Thyroid gland (tissue), 4 donors: ENCODE measurements at regions not wholly inside any gene's neighbourhood (a gene's known extent, or its start where the extent isn't known, plus 50 kb on each side); places are given as distances from the start of the nearest gene placed in this dataset.

Source experiments
- DNase-seq, 2 donors: peaks; one replicate each; pipeline ENCODE4 v3.0.0-alpha.2; 2019
- H3K27ac ChIP-seq, 3 donors: fragments of 200-600 bp; sonication (generic); 1 replicate in 2 of 3; 2 replicates in 1 of 3; pipeline ENCODE4 v1.5.1; 2016 to 2019; ENCODE audit warnings: mild to moderate bottlenecking in 1 of 3, moderate library complexity in 1 of 3
- H3K27me3 ChIP-seq: fragments of 200-600 bp; sonication (generic); one replicate; pipeline ENCODE4 v1.5.1; 2019
- H3K36me3 ChIP-seq, 2 donors: fragments of 200-600 bp; sonication (generic); one replicate each; pipeline ENCODE4 v1.5.1; 2016 to 2019
- H3K4me1 ChIP-seq, 2 donors: fragments of 200-600 bp; sonication (generic); one replicate each; pipeline ENCODE4 v1.5.1; 2017 to 2019
- H3K4me3 ChIP-seq, 3 donors: fragments of 200-600 bp; sonication (generic); replicated peaks in 1 of 3; 1 replicate in 2 of 3; 2 replicates in 1 of 3; pipeline ENCODE4 v1.5.1; 2016; ENCODE audit warnings: mild to moderate bottlenecking in 1 of 3
- H3K9me3 ChIP-seq: fragments of 200-600 bp; sonication (generic); one replicate; pipeline ENCODE4 v1.5.1; 2017
- CTCF ChIP-seq, 6 experiments: fragments of 200-600 bp in 3 of 6; fragments of 450-650 bp in 3 of 6; sonication (generic) in 3 of 6; IDR thresholded peaks; one replicate each; pipeline ENCODE4 v1.5.1; 2016 to 2019; ENCODE audit warnings: antibody characterized with exemption in 6 of 6, mild to moderate bottlenecking in 2 of 6, inconsistent platforms in 1 of 6, moderate library complexity in 1 of 6
- POLR2A ChIP-seq, 2 donors: fragments of 450-650 bp; IDR thresholded peaks; one replicate each; pipeline ENCODE4 v1.6.1; 2017; ENCODE audit warnings: antibody characterized with exemption in 2 of 2, mild to moderate bottlenecking in 2 of 2, moderate library complexity in 1 of 2
- WGBS, 2 donors: methylation state at CpG; one replicate each; pipeline ENCODE4 v1.1.5; 2017; 5-methylcytosine and 5-hydroxymethylcytosine counted together
- intact Hi-C: fragments of 100-400 bp; cut with DNase I; formaldehyde crosslinking; loops from one replicate; pipeline ENCODE4 v1.15.1; 2023

DNA sequence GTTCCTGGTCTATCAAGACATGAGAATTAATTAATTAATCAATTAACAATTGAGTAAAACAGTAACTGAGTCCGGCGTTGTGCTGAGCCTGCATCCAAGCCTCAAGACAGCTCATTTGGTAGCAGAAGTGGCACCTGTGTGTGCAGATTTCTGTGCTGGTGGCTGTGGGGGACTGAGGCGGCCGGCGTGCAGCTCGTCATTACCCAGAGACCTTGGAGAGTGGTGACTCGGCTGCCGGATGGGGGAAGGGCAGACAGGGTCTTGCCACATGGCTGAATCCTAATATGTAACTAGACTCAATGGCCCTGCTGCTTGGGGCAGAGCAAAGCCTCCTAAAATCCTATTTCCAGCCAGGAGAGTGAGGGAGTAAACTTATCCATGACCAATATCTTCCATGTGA lies 510.2 kb downstream of the TCERG1L start:
- intact Hi-C loops, result no loop called here
- Histone ChIP-seq H3K27me3 (no peaks in the 10 kb centered on the region), H3K9me3 (no peaks in the 10 kb centered on the region), H3K27ac (no peak overlapping the region), H3K4me3 (no peak overlapping the region), H3K4me1 (no peaks in the 10 kb centered on the region), H3K36me3 (no peaks in the 10 kb centered on the region)
- WGBS, 2 donors, result 63 to 71% methylated on average over 8 of the region's 8 CpGs
- no peak for DNase-seq
- TF ChIP-seq CTCF (IDR thresholded peaks at IDR 0.05) (no peak), POLR2A (IDR thresholded peaks at IDR 0.05) (no peak)

GRCh38 chr10:130801784-130802183 lies 509.7 kb downstream of the TCERG1L start:
- H3K9me3 ChIP-seq, result no peaks in the 10 kb centered on the region
- no peak overlapping the region for H3K4me3 ChIP-seq
- TF ChIP-seq POLR2A (IDR thresholded peaks at IDR 0.05) (no peak), CTCF (IDR thresholded peaks at IDR 0.05) (no peak)
- no peak for DNase-seq
- no peaks in the 10 kb centered on the region for H3K36me3 ChIP-seq
- no peaks in the 10 kb centered on the region for H3K4me1 ChIP-seq
- intact Hi-C loops, result no loop called here
- H3K27me3 ChIP-seq, result no peaks in the 10 kb centered on the region
- H3K27ac ChIP-seq, result no peak overlapping the region
- 86% methylated on average over 16 to 19 of the region's 19 CpGs for WGBS, 2 donors

DNA sequence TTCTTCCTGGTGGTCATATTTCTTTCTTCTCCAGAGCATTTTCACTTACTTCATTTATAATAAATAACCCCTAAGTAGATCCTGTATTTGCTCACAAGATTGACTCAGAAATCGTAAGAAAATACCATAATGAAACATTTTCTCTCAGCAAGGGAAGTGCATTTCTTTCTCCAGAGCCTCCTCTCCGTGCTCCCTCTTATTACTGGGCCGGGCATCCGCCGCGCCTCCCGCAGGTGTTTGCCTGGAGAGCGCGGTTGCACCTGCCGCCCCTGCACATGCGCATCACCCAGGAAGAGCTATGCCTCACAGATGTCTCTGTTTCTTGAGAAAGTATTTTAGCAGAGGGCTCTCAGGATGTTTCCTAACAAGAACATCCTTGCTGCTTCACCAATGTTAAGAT lies 509.2 kb downstream of the TCERG1L start:
- H3K27ac ChIP-seq, result no peak overlapping the region
- DNase-seq, result no peak
- intact Hi-C loops, result no loop called here
- no peaks in the 10 kb centered on the region for H3K9me3 ChIP-seq
- WGBS, 2 donors, result 89 to 93% methylated on average over 11 of the region's 11 CpGs
- H3K27me3 ChIP-seq, result no peaks in the 10 kb centered on the region
- TF ChIP-seq CTCF (IDR thresholded peaks at IDR 0.05) (no peak), POLR2A (IDR thresholded peaks at IDR 0.05) (no peak)
- H3K4me1 ChIP-seq, result no peaks in the 10 kb centered on the region
- no peak overlapping the region for H3K4me3 ChIP-seq
- no peaks in the 10 kb centered on the region for H3K36me3 ChIP-seq

DNA sequence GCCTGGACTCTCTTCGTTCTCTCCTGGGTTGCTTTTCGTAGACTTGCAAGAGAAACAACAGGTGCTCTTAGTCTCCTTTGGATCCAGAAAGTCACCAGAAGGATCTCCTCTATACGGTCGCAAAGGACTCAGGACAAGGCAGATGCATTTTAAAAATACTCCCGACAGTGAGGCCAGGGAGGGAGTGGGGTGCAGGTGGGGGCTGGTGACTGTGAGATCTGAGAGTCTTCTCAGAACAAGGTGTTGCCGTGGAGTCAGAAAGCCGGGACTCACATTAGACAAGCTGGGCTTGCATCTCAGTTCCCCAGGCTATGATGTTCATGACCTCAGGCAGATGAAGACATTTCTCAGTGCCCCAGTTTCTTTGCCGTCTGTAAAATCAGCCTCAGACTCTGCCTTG lies 507.2 kb downstream of the TCERG1L start:
- intact Hi-C loops, result no loop called here
- DNase-seq, result no peak
- Histone ChIP-seq H3K4me1 (no peaks in the 10 kb centered on the region), H3K36me3 (no peaks in the 10 kb centered on the region), H3K9me3 (no peaks in the 10 kb centered on the region), H3K4me3 (no peak overlapping the region), H3K27me3 (no peaks in the 10 kb centered on the region), H3K27ac (no peak overlapping the region)
- no peak for TF ChIP-seq CTCF (IDR thresholded peaks at IDR 0.05)
- no peak for TF ChIP-seq POLR2A (IDR thresholded peaks at IDR 0.05)
- 82% methylated on average over 8 of the region's 8 CpGs for WGBS, 2 donors

DNA sequence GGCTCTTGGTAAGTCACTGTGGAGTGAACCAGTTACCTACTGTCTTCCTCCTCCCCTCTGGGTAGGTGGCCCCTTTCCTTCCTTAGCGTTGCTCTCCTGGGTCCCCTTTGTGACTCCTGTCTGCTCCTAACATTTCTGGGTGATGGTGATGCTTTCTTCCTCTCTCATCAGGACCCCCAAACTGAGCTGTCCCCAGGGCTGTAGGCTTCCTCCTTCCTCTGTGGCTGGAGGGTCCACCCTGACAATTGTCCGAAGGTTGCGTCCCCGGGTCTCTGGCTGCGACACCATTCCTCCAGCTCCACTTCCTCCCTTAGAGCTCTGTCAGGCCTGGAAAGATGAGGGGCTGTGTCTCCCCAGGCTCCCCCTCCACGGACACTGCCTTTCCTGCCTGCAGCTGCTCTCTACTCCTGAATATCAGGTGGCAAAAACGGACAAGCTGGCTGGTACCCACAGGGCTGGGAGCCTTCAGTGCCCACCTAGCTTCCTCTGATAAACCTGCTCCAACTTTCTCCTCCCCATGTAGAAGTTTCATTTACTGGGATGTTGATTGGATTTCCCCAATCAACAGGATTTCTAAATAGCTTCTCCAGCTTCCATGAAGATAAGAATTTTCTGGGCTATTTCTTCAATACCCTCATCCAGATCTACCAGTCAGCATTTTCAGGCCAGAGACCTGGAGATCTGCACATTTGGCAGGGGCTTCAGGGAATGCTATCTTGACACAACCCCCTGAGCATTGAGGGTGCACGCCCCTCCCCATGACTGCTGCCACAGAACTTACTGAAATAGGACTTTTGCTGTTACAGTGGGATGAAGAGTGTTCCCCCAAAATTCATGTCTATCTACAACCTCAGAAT lies 506.5 kb downstream of the TCERG1L start:
- H3K4me3 ChIP-seq, result no peak overlapping the region
- DNase-seq, result no peak
- TF ChIP-seq CTCF (IDR thresholded peaks at IDR 0.05), result no peak
- no peak for TF ChIP-seq POLR2A (IDR thresholded peaks at IDR 0.05)
- H3K27ac ChIP-seq, result no peak overlapping the region
- H3K9me3 ChIP-seq, result no peaks in the 10 kb centered on the region
- H3K4me1 ChIP-seq, result no peaks in the 10 kb centered on the region
- intact Hi-C loops, result no loop called here
- H3K36me3 ChIP-seq, result no peaks in the 10 kb centered on the region
- 78 to 86% methylated on average over 8 of the region's 8 CpGs for WGBS, 2 donors
- no peaks in the 10 kb centered on the region for H3K27me3 ChIP-seq
